Transverse colon (tissue), 4 donors: ENCODE measurements at regions not wholly inside any gene's neighbourhood (a gene's known extent, or its start where the extent isn't known, plus 50 kb on each side); places are given as distances from the start of the nearest gene placed in this dataset.

Experiments used
- CTCF ChIP-seq, 5 experiments: fragments of 200-600 bp in 3 of 5; fragments of 450-650 bp in 2 of 5; sonication (generic) in 3 of 5; IDR thresholded peaks; 1 replicate in 2 of 5; 2 replicates in 3 of 5; pipeline ENCODE4 v1.5.1; 2016 to 2017; ENCODE audit warnings: antibody characterized with exemption in 5 of 5, inconsistent platforms in 3 of 5, mild to moderate bottlenecking in 2 of 5, moderate library complexity in 1 of 5
- EP300 ChIP-seq: sonication (generic); formaldehyde crosslinking; IDR thresholded peaks from one replicate; pipeline ENCODE4 v1.6.1; 2017; ENCODE audit warnings: antibody characterized with exemption, low read depth
- POLR2A ChIP-seq: fragments of 450-650 bp; IDR thresholded peaks from one replicate; pipeline ENCODE4 v1.6.1; 2016; ENCODE audit warnings: antibody characterized with exemption, mild to moderate bottlenecking, moderate library complexity
- POLR2AphosphoS5 ChIP-seq, 3 donors: sonication (generic); formaldehyde crosslinking; IDR thresholded peaks; one replicate each; pipeline ENCODE4 v1.6.1; 2016; ENCODE audit warnings: antibody characterized with exemption in 3 of 3

- TF ChIP-seq POLR2A: no peak
- no peak for TF ChIP-seq CTCF (IDR thresholded peaks at IDR 0.05)
- TF ChIP-seq EP300: no peak
- no peak for TF ChIP-seq POLR2AphosphoS5 (IDR thresholded peaks at IDR 0.05)
Measured at GRCh38 chr14:34094384-34094783, 143.5 kb upstream of the EGLN3 start.
